Endothelial cell of umbilical vein (primary cell): ENCODE measurements at regions not wholly inside any gene's neighbourhood (a gene's known extent, or its start where the extent isn't known, plus 50 kb on each side); places are given as distances from the start of the nearest gene placed in this dataset.

ENCODE experiments used
- CTCF ChIP-seq, 2 donors: IDR thresholded peaks; 1 replicate in 1 of 2; 2 replicates in 1 of 2; pipeline ENCODE4 v1.5.1; 2011; ENCODE audit warnings: low read length in 2 of 2, mild to moderate bottlenecking in 2 of 2, moderate library complexity in 2 of 2, control low read depth in 1 of 2, inconsistent platforms in 1 of 2, low read depth in 1 of 2; ENCODE audit not compliant: insufficient read depth in 1 of 2; ENCODE audit errors: extremely low read depth in 1 of 2
- POLR2AphosphoS5 ChIP-seq: IDR thresholded peaks from 2 replicates; pipeline ENCODE4 v1.6.1; 2012; ENCODE audit warnings: low read depth, mild to moderate bottlenecking, control low read depth, low read length, moderate library complexity; ENCODE audit not compliant: insufficient read depth

- TF ChIP-seq CTCF (IDR thresholded peaks at IDR 0.05; ENCODE audit: extremely low read depth in 1 of 2, insufficient read depth in 1 of 2, low read depth in 1 of 2, low read length in 2 of 2) (no peak), POLR2AphosphoS5 (no peak)
Measured at GRCh38 chr3:139096670-139097069, 52.0 kb upstream of the PRR23C start.
